ENCODE measurements at regions not wholly inside any gene's neighbourhood (a gene's known extent, or its start where the extent isn't known, plus 50 kb on each side); places are given as distances from the start of the nearest gene placed in this dataset.
"Not testable (repeated sequence)": the region's sequence is repeated elsewhere in the genome, so short reads cannot be mapped to it uniquely, and the experiment has no call there.

GRCh38 chr11:36748836-36749235, 150.8 kb upstream of the RAG2 start:
- intact Hi-C loops (cut with DNase I) = loop anchor here (5.0 kb wide), 1 partner anchor 187 kb away; no protein-coding TSS in a partner anchor
- no peak for DNase-seq

DNA sequence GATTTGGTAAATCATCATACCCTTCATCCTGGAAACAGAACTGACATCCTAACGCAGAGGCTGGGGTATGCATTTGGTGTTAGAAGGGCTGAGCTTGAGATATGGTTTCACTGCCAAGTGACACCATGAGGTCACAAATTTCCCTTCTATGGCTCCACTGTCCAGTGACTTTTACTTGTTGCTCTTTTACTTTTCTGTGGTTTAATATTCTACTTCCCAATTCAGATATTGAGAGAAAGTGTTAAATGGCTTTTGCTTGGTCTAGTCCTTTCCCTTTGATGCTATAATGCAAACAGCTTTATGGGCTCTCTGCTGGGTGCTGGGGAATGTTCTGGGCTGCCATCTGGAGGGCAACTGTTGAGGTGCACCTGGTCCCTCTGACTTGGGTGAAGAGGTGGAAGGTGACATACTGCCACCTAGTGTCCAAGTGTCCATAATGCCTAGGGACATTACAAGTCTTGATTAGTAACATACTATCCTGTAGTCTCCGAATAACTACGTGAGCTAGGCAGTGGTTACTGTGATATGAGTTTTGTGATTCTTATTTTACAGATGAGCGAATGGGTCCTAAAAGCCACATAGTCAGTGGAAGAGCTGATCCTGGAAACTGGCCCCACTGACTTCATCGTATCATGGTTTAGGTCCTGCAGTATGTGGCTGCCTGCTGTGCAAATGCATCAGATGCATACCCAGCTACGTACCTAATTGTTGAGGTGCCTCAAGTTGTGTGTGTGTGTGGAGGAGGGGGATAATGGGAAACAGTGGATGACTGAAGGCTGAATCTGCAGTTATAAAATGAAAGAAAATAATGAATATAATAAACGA, 149.1 kb upstream of the RAG2 start:
- intact Hi-C loops (cut with DNase I) = loop anchor here (1.0 to 5.0 kb wide), 2 partner anchors 45 to 185 kb away; no protein-coding TSS in a partner anchor

DNA sequence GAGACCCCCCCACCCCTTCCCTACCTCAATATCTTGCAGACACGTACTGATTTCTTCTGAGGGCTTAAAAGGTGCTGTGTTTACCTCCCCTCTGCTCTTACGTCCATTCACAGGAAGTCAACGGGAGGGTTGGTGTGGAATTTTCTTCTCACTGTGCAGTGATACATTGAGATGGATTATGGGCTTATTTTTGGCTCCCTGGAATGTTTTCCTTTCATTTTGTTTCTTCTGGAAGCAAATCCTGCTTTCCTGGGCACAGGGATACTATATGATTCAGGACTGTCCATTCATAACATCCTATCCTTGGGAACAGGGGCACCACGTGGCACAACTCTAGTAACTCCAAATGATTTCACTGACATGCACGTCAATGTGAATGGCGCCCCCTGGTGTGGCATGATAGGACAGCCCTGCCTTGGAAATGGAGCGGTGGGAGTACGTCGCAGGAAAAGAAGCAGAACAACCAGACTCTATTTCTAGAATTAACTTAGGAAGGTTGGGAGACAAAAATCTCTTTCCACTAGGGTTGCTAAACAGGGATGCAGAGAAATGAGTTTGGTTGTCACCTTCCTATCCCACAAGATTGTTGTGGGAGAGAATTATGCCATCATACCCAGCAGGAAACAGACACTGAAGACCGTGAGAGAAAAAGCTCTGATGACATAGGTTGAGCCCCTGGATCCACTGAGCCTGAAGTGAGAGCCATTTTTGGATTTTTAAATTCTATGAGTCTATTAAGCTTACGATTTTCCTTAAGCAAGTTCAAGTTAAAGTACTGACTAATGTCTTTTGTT, 146.5 kb upstream of the RAG2 start:
- intact Hi-C loops (cut with DNase I) = loop anchor here (5.0 kb wide), 1 partner anchor 182 kb away; no protein-coding TSS in a partner anchor
- peak in 9 of 10 donors; percentile 34 to 91 (median 61) for DNase-seq

More for the DNA sequence above, 149.1 kb upstream of the RAG2 start:
- peak; percentile 45 to 95 (median 76) for DNase-seq

DNA sequence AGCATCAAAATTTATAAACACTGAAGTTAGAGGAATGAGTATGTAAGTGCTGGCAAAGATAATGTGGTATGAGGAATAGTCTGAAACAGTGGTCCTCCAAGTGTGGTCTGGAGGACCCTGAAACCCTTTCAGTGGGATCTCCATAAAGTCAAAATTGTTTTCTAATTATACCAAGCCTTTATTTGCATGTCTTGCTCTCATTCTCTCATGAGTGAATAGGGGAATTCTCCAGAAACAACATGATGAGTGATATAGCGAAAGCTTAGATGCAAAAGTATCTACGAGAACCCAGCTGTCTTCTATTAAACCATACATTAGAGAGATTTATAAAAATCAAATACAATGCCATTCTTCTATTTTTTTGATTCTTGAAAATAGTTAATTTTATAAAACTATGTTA, 145.0 kb upstream of the RAG2 start:
- DNase-seq = no peak
- intact Hi-C loops (cut with DNase I) = no loop called here

DNA sequence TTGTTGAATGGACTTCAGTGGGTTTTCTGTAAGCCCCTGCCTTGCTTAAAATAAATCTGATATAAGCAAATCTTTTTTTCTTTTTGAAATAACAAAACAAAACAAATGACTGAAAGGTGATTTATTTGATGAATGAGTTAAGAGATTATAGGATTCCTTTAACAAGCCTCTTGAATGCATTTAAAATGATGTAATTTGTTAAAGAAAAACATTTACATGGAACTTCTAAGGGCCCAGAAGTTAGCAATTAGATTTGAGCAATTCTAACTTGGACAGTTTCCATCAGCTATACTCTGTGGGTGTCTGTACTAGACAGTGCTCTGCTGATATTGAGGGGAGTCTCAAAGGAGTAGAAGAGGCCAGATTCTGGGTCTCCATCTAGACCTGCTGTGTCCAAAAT, 143.5 kb upstream of the RAG2 start:
- intact Hi-C loops (cut with DNase I) = no loop called here
- DNase-seq = no peak

GRCh38 chr11:36738292-36738861, 140.3 kb upstream of the RAG2 start:
- no peak for DNase-seq
- intact Hi-C loops (cut with DNase I) = no loop called here

- DNase-seq = no peak
- intact Hi-C loops (cut with DNase I) = no loop called here
Measured at GRCh38 chr11:36736103-36736502, 138.1 kb upstream of the RAG2 start.

DNA sequence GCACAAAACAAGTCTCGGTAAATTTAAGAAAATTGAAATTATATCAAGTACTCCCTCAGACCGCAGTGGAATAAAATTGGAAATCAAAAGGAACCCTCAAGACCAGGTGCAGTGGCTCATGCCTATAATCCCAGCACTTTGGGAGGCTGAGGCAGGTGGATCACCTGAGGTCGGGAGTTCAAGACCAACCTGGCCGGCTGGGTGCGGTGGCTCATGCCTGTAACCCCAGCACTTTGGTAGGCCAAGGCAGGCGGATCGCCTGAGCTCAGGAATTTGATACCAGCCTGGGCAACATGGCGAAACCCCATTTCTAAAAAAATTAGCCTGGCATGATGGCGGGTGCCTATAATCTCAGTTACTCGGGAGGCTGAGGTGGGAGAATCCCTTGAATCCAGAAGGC, 135.7 kb upstream of the RAG2 start:
- intact Hi-C loops (cut with DNase I) = not testable (repeated sequence)
- peak in 2 of 10 donors; percentile 67 to 72 for DNase-seq

GRCh38 chr11:36730761-36731160, 132.7 kb upstream of the RAG2 start:
- intact Hi-C loops (cut with DNase I) = no loop called here
- peak in 2 of 10 donors; percentile 32 to 38 for DNase-seq

DNA sequence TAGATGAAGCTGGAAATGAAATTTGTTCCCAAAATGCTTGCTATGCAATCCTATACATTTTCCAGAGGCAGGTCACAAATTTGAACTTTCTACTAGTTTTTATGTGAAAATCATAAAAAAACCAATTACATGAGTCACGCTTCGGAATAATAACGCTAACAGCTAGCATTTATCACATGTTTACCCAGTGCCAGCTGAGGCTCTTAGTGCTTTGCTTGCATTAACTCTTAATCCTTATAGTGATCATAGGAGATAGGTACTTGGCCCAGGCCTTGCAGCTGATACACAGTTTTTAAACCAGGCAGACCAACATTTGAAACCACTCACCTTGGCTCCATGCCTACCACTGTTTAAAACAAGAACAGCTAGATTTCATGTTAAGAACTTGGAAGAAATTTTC, 131.8 kb upstream of the RAG2 start:
- intact Hi-C loops (cut with DNase I) = no loop called here

DNA sequence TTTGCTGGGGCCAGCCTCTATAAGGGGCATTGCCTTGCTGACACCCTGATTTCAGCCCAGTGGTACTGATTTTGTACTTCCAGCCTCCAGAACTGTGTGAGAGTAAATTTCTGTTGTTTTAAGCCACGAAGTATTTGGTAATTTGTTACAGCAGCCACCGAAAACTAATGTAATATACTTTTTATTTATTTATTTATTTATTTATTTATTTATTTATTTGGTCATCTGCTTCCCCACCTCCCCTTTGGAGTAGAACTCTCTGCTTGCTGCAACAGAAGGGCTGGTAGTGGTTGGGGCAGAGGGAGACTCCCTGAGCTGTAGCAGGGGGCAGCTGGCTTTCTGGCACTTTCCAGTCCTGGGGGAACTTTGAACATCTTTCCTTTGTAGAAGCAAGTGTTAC, 128.4 kb upstream of the RAG2 start:
- no peak for DNase-seq
- intact Hi-C loops (cut with DNase I) = no loop called here

More for the DNA sequence above, 131.8 kb upstream of the RAG2 start:
- no peak for DNase-seq

GRCh38 chr11:36724742-36725385, 126.8 kb upstream of the RAG2 start:
- intact Hi-C loops (cut with DNase I) = no loop called here
- no peak for DNase-seq

DNA sequence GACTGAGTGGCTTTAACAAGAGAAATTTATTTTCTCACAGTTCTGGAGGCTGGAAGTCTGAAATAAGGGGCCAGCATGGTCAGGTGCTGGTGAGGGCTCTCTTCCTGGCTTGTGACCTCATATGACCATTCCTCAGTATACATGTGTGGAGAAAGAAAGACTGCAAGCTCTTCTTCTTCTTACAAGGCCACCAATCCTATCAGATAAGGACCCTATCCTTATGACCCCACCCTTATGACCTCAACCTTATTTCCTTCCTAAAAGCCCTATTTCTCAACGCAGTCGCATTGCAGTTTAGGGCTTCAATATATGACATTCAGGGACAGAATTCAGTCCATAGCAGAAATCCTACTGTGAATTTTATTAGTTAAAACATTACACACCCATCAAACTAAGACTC, 124.4 kb upstream of the RAG2 start:
- no peak for DNase-seq
- intact Hi-C loops (cut with DNase I) = no loop called here

DNA sequence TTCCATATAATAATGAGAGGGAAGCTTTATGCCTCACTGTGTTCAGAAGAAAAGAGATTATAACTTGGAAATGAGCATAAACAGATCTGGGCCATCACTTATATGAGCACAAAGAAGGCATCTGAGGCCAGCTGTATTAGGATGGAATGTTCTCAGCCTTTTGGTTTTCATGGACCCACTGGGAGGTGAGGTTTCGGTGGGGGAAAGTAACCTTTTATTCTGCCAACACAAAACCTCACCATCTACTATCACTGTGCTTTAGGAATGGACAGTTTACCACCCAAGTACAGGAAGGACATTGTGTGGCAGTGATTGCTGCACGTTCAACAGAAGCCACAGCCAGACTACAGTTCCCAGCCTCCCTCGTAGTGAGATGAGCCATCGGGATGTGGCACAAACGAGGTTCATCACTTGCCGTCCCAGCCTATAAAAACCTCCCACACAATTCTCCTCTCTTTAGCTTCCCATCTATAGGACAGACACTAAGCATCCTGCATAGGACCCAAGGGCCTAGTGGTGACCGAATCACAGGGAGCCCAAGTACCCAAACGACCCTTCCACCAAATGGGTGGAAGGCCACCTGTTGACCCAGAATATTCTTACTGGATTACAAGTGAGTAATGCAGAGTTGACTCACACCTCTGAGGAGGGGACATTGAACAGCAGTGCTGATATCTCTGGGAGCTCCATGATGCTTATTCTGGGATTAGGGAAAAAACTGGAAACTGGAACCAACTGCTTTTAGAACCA, 121.5 kb upstream of the RAG2 start:
- peak in 1 of 10 donors; percentile 46 for DNase-seq
- intact Hi-C loops (cut with DNase I) = no loop called here

GRCh38 chr11:36718451-36718850, 120.4 kb upstream of the RAG2 start:
- DNase-seq = no peak
- intact Hi-C loops (cut with DNase I) = no loop called here

- peak in 1 of 10 donors; percentile 14 for DNase-seq
- intact Hi-C loops (cut with DNase I) = no loop called here
Measured at GRCh38 chr11:36713715-36714114, 115.7 kb upstream of the RAG2 start.

DNA sequence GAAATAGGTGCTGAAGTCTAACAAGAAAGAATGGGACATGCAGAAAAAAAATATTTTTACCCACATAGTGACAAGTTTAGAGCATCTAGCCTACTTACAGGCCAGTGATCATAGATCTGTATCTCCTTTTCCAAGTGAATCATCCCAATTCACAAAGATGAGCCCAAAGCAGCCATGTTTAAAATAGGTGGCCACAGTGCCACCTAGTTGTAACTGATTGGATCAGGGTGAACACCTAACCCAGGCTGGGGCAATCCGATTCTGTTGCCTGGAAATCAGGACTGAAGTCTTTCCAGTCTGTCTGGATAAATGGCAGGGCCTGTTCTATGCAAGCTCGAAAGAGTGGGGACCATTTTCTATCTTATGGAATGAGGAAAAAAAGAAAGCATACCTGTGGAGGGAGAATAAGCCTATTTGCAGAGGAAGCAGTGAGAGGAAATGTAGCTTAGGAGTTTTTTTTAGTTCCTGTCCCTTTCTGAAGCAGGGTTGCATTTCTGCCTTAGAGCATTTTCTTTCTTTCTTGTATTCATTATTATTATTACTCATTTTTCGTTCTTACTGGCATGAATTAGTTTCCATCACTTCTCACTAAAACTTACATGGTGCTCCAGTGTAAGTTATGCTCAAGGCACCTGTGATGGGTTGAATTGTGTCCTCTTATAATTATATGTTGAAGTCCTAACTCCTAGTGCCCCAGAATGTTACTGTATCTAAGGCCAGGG, 113.2 kb upstream of the RAG2 start:
- no peak for DNase-seq
- intact Hi-C loops (cut with DNase I) = no loop called here

Data from posterior cingulate gyrus (tissue), 11 donors.